ENCODE measurements at regions not wholly inside any gene's neighbourhood (a gene's known extent, or its start where the extent isn't known, plus 50 kb on each side); places are given as distances from the start of the nearest gene placed in this dataset.
A peak's percentile ranks its signal among the peaks of the same experiment; 100 is the strongest.
"Not testable (repeated sequence)": the region's sequence is repeated elsewhere in the genome, so short reads cannot be mapped to it uniquely, and the experiment has no call there.

DNA sequence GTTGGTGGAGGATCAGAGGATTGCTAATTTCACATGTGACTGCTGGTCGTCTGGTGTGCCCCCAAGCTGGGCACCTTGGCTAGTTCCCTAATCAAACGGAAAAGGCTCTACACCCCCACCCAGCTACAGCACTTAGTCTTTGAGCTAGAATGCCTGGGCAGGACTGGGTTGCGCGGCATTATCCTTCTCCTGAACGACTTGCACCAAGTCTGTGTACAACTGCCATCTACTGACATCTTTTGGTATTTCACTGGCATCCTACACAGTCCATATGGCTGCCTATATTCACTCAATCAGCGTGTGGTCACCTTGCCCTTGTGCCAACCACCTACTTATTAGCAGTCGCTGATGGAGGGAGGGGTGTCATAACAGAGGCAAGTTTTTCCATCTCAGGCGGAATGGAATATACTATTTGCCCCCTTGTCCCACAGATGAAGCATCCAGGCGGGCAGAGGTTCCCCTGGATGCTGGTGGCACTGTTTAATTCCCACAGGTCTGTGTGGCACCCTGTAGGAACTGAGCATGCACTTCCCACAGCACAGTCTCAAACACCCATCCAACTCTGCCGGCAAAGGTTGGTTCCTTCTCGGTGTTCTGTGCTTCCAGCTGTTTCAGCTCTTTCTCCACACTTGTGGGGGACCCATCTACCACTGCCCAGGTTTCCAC lies 150.1 kb downstream of the OSTF1 start:
- Mint-ChIP-seq H3K36me3 (ENCODE audit: insufficient read depth) (peaks cover 7% of the 10 kb centered on the region), H3K9me3 (peaks cover 13% of the 10 kb centered on the region), H3K4me3 (no peak overlapping the region), H3K27me3 (ENCODE audit: low read depth) (no peaks in the 10 kb centered on the region), H3K4me1 (ENCODE audit: low read depth) (no peaks in the 10 kb centered on the region)
- ATAC-seq (peak; percentile 81 to 84), DNase-seq (no peak)

- Mint-ChIP-seq H3K4me3 (no peak overlapping the region), H3K4me1 (ENCODE audit: low read depth) (no peaks in the 10 kb centered on the region), H3K9me3 (peaks cover 13% of the 10 kb centered on the region), H3K36me3 (ENCODE audit: insufficient read depth) (peaks cover 7% of the 10 kb centered on the region), H3K27me3 (ENCODE audit: low read depth) (no peaks in the 10 kb centered on the region)
- DNase-seq (no peak), ATAC-seq (no peak)
These were observed 150.9 kb downstream of the OSTF1 start for GRCh38 chr9:75239176-75239575.

- Mint-ChIP-seq H3K36me3 (ENCODE audit: insufficient read depth) (peaks cover 5% of the 10 kb centered on the region), H3K4me3 (no peak overlapping the region), H3K4me1 (ENCODE audit: low read depth) (no peaks in the 10 kb centered on the region), H3K9me3 (peaks cover 15% of the 10 kb centered on the region), H3K27me3 (ENCODE audit: low read depth) (no peaks in the 10 kb centered on the region)
- ATAC-seq, result no peak
- no peak for DNase-seq
These were observed 154.1 kb downstream of the OSTF1 start for GRCh38 chr9:75242426-75242825.

DNA sequence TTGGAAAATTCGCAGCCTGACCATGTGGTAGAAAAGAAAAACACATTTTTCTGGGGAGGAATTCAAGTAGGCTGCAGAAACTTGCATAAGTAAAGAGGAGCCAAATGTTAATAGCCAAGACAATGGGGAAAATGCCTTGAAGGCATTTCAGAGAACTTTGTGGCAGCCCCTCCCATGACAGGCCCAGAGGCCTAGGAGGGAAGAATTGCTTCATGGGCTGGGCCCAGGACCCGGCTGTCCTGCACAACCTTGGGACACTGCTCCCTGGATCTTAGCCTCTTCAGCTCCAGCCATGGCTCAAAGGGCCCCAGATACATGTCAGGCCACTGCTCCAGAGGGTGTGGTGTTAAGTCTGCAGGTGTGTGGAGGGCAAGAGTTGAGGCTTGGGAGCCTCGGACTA lies 158.6 kb downstream of the OSTF1 start:
- H3K27me3 Mint-ChIP-seq (ENCODE audit: low read depth), result no peaks in the 10 kb centered on the region
- peaks cover 32% of the 10 kb centered on the region for H3K9me3 Mint-ChIP-seq

DNA sequence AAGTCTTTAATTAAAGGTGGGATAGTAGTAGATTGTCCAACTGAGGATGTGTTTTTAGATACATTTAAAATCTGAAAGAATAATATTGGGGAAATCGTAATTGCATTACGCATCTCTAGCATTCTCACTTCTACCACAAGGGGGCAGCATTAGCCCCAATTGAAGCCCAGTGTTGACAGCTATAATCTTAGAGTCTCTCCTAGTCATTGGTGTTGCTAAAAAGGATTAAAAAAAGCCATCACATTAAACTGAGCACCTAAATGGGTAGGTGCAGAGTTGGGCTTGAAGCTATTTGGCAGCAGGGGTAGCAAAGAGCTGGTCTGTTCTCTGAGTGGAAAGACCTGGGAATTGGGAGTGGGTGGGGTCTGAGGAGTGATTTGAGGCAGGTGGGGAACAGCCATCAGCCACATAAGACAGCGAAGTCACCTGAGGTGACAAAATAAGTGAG lies 177.2 kb downstream of the OSTF1 start:
- Mint-ChIP-seq H3K4me3 (no peak overlapping the region), H3K9me3 (no peaks in the 10 kb centered on the region), H3K27me3 (ENCODE audit: low read depth) (no peaks in the 10 kb centered on the region), H3K36me3 (ENCODE audit: insufficient read depth) (peaks cover 3% of the 10 kb centered on the region), H3K4me1 (ENCODE audit: low read depth) (peaks cover 1% of the 10 kb centered on the region)
- peak; percentile 18 for DNase-seq
- peak in 1 of 2 donors; percentile 61 for ATAC-seq

More for the DNA sequence above, 158.6 kb downstream of the OSTF1 start:
- H3K4me1 Mint-ChIP-seq (ENCODE audit: low read depth), result no peaks in the 10 kb centered on the region
- no peak overlapping the region for H3K4me3 Mint-ChIP-seq
- no peak for ATAC-seq
- no peak for DNase-seq
- peaks cover 22% of the 10 kb centered on the region for H3K36me3 Mint-ChIP-seq (ENCODE audit: insufficient read depth)

DNA sequence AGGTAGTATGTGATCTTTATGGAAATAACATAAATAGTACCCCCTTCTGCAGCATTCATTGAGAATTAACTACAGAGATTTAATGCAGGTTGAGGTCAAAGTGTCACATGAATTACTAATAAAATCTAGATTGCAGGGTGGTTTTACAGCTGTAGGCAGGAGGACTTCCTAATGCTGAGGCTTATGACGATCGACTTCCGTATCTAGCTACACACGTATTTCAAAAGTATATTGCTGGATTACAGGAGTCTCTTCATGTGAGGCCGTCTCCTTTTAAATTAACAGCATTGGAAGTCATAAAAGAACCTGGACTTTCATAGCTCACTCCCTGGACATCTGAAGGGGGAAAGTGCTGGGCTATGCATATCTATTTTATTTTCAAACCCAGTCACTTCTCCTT lies 180.9 kb downstream of the OSTF1 start:
- Mint-ChIP-seq H3K9me3 (peaks cover 18% of the 10 kb centered on the region), H3K4me3 (no peak overlapping the region), H3K27me3 (ENCODE audit: low read depth) (no peaks in the 10 kb centered on the region), H3K4me1 (ENCODE audit: low read depth) (peaks cover 1% of the 10 kb centered on the region), H3K36me3 (ENCODE audit: insufficient read depth) (peaks cover 5% of the 10 kb centered on the region)
- no peak for ATAC-seq
- DNase-seq, result no peak

- H3K9me3 Mint-ChIP-seq, result peaks cover 18% of the 10 kb centered on the region
- ATAC-seq; H3K27me3 Mint-ChIP-seq (ENCODE audit: low read depth); DNase-seq; H3K4me1 Mint-ChIP-seq (ENCODE audit: low read depth); H3K36me3 Mint-ChIP-seq (ENCODE audit: insufficient read depth); H3K4me3 Mint-ChIP-seq: not testable (repeated sequence)
These were observed 184.7 kb downstream of the OSTF1 start for GRCh38 chr9:75273055-75273454.

DNA sequence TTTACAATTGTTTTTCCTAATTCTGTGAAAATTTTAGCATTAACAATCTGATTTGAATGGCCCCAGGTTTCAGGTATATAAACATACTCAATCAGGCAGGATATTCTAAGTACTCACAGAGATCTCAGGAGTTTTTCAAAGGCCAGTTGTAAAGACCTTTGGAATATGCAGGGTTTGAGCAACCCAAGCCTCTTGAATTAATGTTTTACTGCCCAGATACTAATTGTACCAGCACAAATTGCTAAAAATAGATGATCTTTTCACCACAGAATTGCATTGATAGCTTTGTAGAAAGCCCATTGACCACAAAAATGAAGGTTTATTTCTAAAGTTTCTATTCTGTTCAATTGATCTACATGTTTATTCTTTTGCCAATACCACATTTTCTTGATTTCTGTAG lies 186.5 kb downstream of the OSTF1 start:
- no peak for ATAC-seq
- DNase-seq, result no peak
- Mint-ChIP-seq H3K4me3 (no peak overlapping the region), H3K27me3 (ENCODE audit: low read depth) (no peaks in the 10 kb centered on the region), H3K36me3 (ENCODE audit: insufficient read depth) (peaks cover 8% of the 10 kb centered on the region), H3K9me3 (peaks cover 18% of the 10 kb centered on the region), H3K4me1 (ENCODE audit: low read depth) (no peaks in the 10 kb centered on the region)

DNA sequence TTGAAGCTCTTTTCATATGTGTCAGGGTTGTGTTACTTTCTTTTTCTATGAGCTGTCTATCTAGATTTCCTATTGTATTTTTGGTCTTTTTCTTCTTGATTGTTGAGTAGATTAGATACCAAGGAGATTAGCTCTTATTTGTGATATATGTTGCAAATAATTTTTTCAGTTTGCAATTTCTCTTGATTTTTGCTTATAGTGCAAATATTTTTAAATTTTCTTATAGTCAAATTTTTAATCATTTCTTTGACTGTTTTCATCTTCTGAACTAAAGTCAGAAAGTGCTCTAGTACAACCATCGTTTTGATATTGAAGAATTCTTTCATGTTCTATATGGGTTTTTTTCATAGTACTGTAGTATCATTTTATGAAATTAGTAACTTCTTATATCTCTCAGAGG lies 193.7 kb downstream of the OSTF1 start:
- no peak for DNase-seq
- Mint-ChIP-seq H3K36me3 (ENCODE audit: insufficient read depth) (peaks cover 5% of the 10 kb centered on the region), H3K4me1 (ENCODE audit: low read depth) (no peaks in the 10 kb centered on the region), H3K4me3 (no peak overlapping the region), H3K27me3 (ENCODE audit: low read depth) (no peaks in the 10 kb centered on the region), H3K9me3 (peaks cover 9% of the 10 kb centered on the region)
- ATAC-seq, result no peak

GRCh38 chr9:75289332-75289731 lies 201.0 kb downstream of the OSTF1 start:
- Mint-ChIP-seq H3K36me3 (ENCODE audit: insufficient read depth) (peaks cover 6% of the 10 kb centered on the region), H3K9me3 (peaks cover 10% of the 10 kb centered on the region), H3K4me3 (no peak overlapping the region), H3K4me1 (ENCODE audit: low read depth) (no peaks in the 10 kb centered on the region), H3K27me3 (ENCODE audit: low read depth) (no peaks in the 10 kb centered on the region)
- ATAC-seq (no peak), DNase-seq (no peak)

DNA sequence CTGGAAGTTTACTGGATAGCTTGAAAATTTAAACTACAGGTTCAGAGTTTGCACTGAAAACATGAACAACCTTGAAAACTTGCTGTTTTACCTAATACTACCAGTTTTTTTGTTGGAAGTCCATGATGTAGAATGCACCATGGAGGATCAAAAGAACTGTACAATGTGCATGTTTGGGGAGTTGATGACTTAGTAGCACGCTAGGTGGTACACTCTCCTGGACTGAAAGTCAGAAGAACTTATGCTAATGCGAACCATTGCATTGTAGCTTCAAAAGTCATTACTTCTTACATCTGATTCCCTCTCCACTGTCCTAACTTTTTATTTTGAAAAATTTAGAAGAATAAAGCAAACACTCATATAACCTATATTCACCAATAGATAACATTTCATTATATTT lies 211.0 kb downstream of the OSTF1 start:
- H3K4me3 Mint-ChIP-seq, result no peak overlapping the region
- no peak for DNase-seq
- no peaks in the 10 kb centered on the region for H3K4me1 Mint-ChIP-seq (ENCODE audit: low read depth)
- no peak for ATAC-seq
- H3K36me3 Mint-ChIP-seq (ENCODE audit: insufficient read depth), result no peaks in the 10 kb centered on the region
- no peaks in the 10 kb centered on the region for H3K27me3 Mint-ChIP-seq (ENCODE audit: low read depth)
- no peaks in the 10 kb centered on the region for H3K9me3 Mint-ChIP-seq

GRCh38 chr9:75333624-75334023 lies 245.3 kb downstream of the OSTF1 start:
- Mint-ChIP-seq H3K4me1 (ENCODE audit: low read depth) (no peaks in the 10 kb centered on the region), H3K9me3 (peaks cover 41% of the 10 kb centered on the region), H3K36me3 (ENCODE audit: insufficient read depth) (no peaks in the 10 kb centered on the region), H3K27me3 (ENCODE audit: low read depth) (no peaks in the 10 kb centered on the region), H3K4me3 (no peak overlapping the region)
- DNase-seq (no peak), ATAC-seq (no peak)

- Mint-ChIP-seq H3K9me3 (peaks cover 11% of the 10 kb centered on the region), H3K4me3 (no peak overlapping the region), H3K27me3 (ENCODE audit: low read depth) (no peaks in the 10 kb centered on the region), H3K36me3 (ENCODE audit: insufficient read depth) (no peaks in the 10 kb centered on the region), H3K4me1 (ENCODE audit: low read depth) (no peaks in the 10 kb centered on the region)
- no peak for ATAC-seq
- no peak for DNase-seq
These were observed 270.5 kb downstream of the OSTF1 start for GRCh38 chr9:75358846-75359245.

DNA sequence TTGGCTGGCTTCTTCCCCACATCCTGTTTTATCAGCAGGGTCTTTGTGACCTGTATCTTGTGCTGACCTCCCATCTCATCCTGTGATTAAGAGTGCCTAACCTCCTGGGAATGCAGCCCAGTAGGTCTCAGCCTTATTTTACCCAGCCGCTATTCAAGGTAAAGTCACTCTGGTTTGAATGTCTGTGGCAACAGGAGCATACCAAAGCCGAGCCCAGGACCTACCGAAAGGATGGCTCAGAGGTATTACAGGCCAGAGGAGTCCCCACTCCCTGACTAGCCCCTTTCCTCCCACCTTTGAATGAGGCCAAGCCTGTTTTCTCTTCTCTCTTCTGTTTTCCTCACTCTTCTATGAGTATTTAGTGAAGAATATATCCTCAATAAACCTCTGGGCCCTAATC lies 271.3 kb downstream of the OSTF1 start:
- no peaks in the 10 kb centered on the region for H3K27me3 Mint-ChIP-seq (ENCODE audit: low read depth)
- H3K9me3 Mint-ChIP-seq, result peaks cover 16% of the 10 kb centered on the region
- ATAC-seq (no peak), DNase-seq (no peak)
- H3K4me3 Mint-ChIP-seq, result no peak overlapping the region
- H3K4me1 Mint-ChIP-seq (ENCODE audit: low read depth), result no peaks in the 10 kb centered on the region
- no peaks in the 10 kb centered on the region for H3K36me3 Mint-ChIP-seq (ENCODE audit: insufficient read depth)

GRCh38 chr9:75360252-75360651 lies 271.9 kb downstream of the OSTF1 start:
- H3K9me3 Mint-ChIP-seq, result peaks cover 22% of the 10 kb centered on the region
- ATAC-seq (no peak), DNase-seq (no peak)
- no peaks in the 10 kb centered on the region for H3K36me3 Mint-ChIP-seq (ENCODE audit: insufficient read depth)
- no peaks in the 10 kb centered on the region for H3K27me3 Mint-ChIP-seq (ENCODE audit: low read depth)
- H3K4me3 Mint-ChIP-seq, result no peak overlapping the region
- no peaks in the 10 kb centered on the region for H3K4me1 Mint-ChIP-seq (ENCODE audit: low read depth)

All from activated T-cell treated with anti-CD3 and anti-CD28 coated beads, Interleukin-2, amount 50 U/mL, for 4 hours (primary cell).